MG63 (cell line): ENCODE measurements at regions not wholly inside any gene's neighbourhood (a gene's known extent, or its start where the extent isn't known, plus 50 kb on each side); places are given as distances from the start of the nearest gene placed in this dataset.

Experiments used
- DNase-seq: peaks from one replicate; pipeline ENCODE4 v3.0.0-alpha.2; 2020
- H3K27me3 ChIP-seq: fragments of 250-450 bp; sonication (Bioruptor Pico); 2 replicates; pipeline ENCODE4 v1.5.1; 2020; ENCODE audit warnings: mild to moderate bottlenecking, moderate library complexity
- H3K36me3 ChIP-seq: fragments of 250-450 bp; sonication (Bioruptor Pico); 2 replicates; pipeline ENCODE4 v1.5.1; 2020; ENCODE audit warnings: mild to moderate bottlenecking, moderate library complexity
- H3K4me3 ChIP-seq: fragments of 250-450 bp; sonication (Bioruptor Pico); 2 replicates; pipeline ENCODE4 v1.5.1; 2020; ENCODE audit warnings: mild to moderate bottlenecking, moderate library complexity
- H3K9me3 ChIP-seq: fragments of 250-450 bp; sonication (Bioruptor Pico); 2 replicates; pipeline ENCODE4 v1.5.1; 2020; ENCODE audit warnings: mild to moderate bottlenecking, moderate library complexity

- Histone ChIP-seq H3K9me3 (no peaks in the 10 kb centered on the region), H3K27me3 (peaks cover 2% of the 10 kb centered on the region; the same call in 1 of the 2 replicates), H3K4me3 (no peak overlapping the region), H3K36me3 (no peaks in the 10 kb centered on the region)
- no peak for DNase-seq
Measured at GRCh38 chr16:8346294-8346693, 244.0 kb downstream of the TMEM114 start.

- no peaks in the 10 kb centered on the region for H3K36me3 ChIP-seq
- H3K9me3 ChIP-seq: no peaks in the 10 kb centered on the region
- no peak overlapping the region for H3K4me3 ChIP-seq
- peaks cover 2% of the 10 kb centered on the region; the same call in 1 of the 2 replicates for H3K27me3 ChIP-seq
- no peak for DNase-seq
Measured at GRCh38 chr16:8342276-8342675, 248.0 kb downstream of the TMEM114 start.

GRCh38 chr16:8330761-8331160, 259.6 kb downstream of the TMEM114 start:
- Histone ChIP-seq H3K36me3 (no peaks in the 10 kb centered on the region), H3K27me3 (no peaks in the 10 kb centered on the region), H3K4me3 (no peak overlapping the region), H3K9me3 (no peaks in the 10 kb centered on the region)
- DNase-seq: no peak

GRCh38 chr16:8326232-8326631, 264.1 kb downstream of the TMEM114 start:
- Histone ChIP-seq H3K27me3 (no peaks in the 10 kb centered on the region), H3K9me3 (0 out of 2 replicates have a peak, but pooled peaks cover 2% of the 10 kb centered on the region), H3K4me3 (no peak overlapping the region), H3K36me3 (no peaks in the 10 kb centered on the region)
- no peak for DNase-seq

GRCh38 chr16:8323153-8323552, 267.2 kb downstream of the TMEM114 start:
- Histone ChIP-seq H3K36me3 (no peaks in the 10 kb centered on the region), H3K27me3 (no peaks in the 10 kb centered on the region), H3K9me3 (0 out of 2 replicates have a peak, but pooled peaks cover 2% of the 10 kb centered on the region), H3K4me3 (no peak overlapping the region)
- no peak for DNase-seq

GRCh38 chr16:8320131-8320530, 270.2 kb downstream of the TMEM114 start:
- Histone ChIP-seq H3K27me3 (no peaks in the 10 kb centered on the region), H3K4me3 (no peak overlapping the region), H3K9me3 (0 out of 2 replicates have a peak, but pooled peaks cover 2% of the 10 kb centered on the region), H3K36me3 (no peaks in the 10 kb centered on the region)
- no peak for DNase-seq

GRCh38 chr16:8310816-8311215, 279.5 kb downstream of the TMEM114 start:
- no peaks in the 10 kb centered on the region for H3K9me3 ChIP-seq
- H3K27me3 ChIP-seq: no peaks in the 10 kb centered on the region
- H3K36me3 ChIP-seq: no peaks in the 10 kb centered on the region
- DNase-seq: no peak
- no peak overlapping the region for H3K4me3 ChIP-seq

GRCh38 chr16:8310323-8310722, 280.0 kb downstream of the TMEM114 start:
- Histone ChIP-seq H3K27me3 (no peaks in the 10 kb centered on the region), H3K36me3 (no peaks in the 10 kb centered on the region), H3K4me3 (no peak overlapping the region), H3K9me3 (no peaks in the 10 kb centered on the region)
- no peak for DNase-seq

- no peaks in the 10 kb centered on the region for H3K36me3 ChIP-seq
- no peaks in the 10 kb centered on the region for H3K27me3 ChIP-seq
- H3K4me3 ChIP-seq: no peak overlapping the region
- no peak for DNase-seq
- no peaks in the 10 kb centered on the region for H3K9me3 ChIP-seq
Measured at GRCh38 chr16:8305201-8305600, 285.1 kb downstream of the TMEM114 start.

GRCh38 chr16:8299635-8300034, 290.7 kb downstream of the TMEM114 start:
- no peaks in the 10 kb centered on the region for H3K36me3 ChIP-seq
- DNase-seq: no peak
- no peak overlapping the region for H3K4me3 ChIP-seq
- H3K9me3 ChIP-seq: no peaks in the 10 kb centered on the region
- no peaks in the 10 kb centered on the region for H3K27me3 ChIP-seq

GRCh38 chr16:8295513-8296237, 294.6 kb downstream of the TMEM114 start:
- H3K27me3 ChIP-seq: no peaks in the 10 kb centered on the region
- H3K4me3 ChIP-seq: no peak overlapping the region
- DNase-seq: no peak
- no peaks in the 10 kb centered on the region for H3K9me3 ChIP-seq
- H3K36me3 ChIP-seq: no peaks in the 10 kb centered on the region

GRCh38 chr16:8293413-8293812, 296.9 kb downstream of the TMEM114 start:
- no peak for DNase-seq
- no peaks in the 10 kb centered on the region for H3K27me3 ChIP-seq
- no peak overlapping the region for H3K4me3 ChIP-seq
- H3K9me3 ChIP-seq: no peaks in the 10 kb centered on the region
- no peaks in the 10 kb centered on the region for H3K36me3 ChIP-seq

- no peak for DNase-seq
- Histone ChIP-seq H3K4me3 (no peak overlapping the region), H3K27me3 (no peaks in the 10 kb centered on the region), H3K36me3 (no peaks in the 10 kb centered on the region), H3K9me3 (no peaks in the 10 kb centered on the region)
Measured at GRCh38 chr16:8292271-8292670, 298.0 kb downstream of the TMEM114 start.

GRCh38 chr16:8286348-8286747, 304.0 kb downstream of the TMEM114 start:
- Histone ChIP-seq H3K4me3 (no peak overlapping the region), H3K36me3 (no peaks in the 10 kb centered on the region), H3K27me3 (no peaks in the 10 kb centered on the region), H3K9me3 (no peaks in the 10 kb centered on the region)
- DNase-seq: no peak

- Histone ChIP-seq H3K4me3 (no peak overlapping the region), H3K9me3 (no peaks in the 10 kb centered on the region), H3K36me3 (no peaks in the 10 kb centered on the region), H3K27me3 (no peaks in the 10 kb centered on the region)
- DNase-seq: no peak
Measured at GRCh38 chr16:8283195-8283594, 307.1 kb downstream of the TMEM114 start.

- H3K9me3 ChIP-seq: no peaks in the 10 kb centered on the region
- H3K27me3 ChIP-seq: no peaks in the 10 kb centered on the region
- H3K36me3 ChIP-seq: no peaks in the 10 kb centered on the region
- no peak overlapping the region for H3K4me3 ChIP-seq
- no peak for DNase-seq
Measured at GRCh38 chr16:8278031-8278580, 312.2 kb downstream of the TMEM114 start.

- peaks cover 3% of the 10 kb centered on the region; the same call in 1 of the 2 replicates for H3K9me3 ChIP-seq
- H3K4me3 ChIP-seq: no peak overlapping the region
- no peak for DNase-seq
- H3K27me3 ChIP-seq: no peaks in the 10 kb centered on the region
- no peaks in the 10 kb centered on the region for H3K36me3 ChIP-seq
Measured at GRCh38 chr16:8271344-8271743, 319.0 kb downstream of the TMEM114 start.

- H3K9me3 ChIP-seq: no peaks in the 10 kb centered on the region
- H3K36me3 ChIP-seq: no peaks in the 10 kb centered on the region
- no peak overlapping the region for H3K4me3 ChIP-seq
- no peak for DNase-seq
- no peaks in the 10 kb centered on the region; the same call in 1 of the 2 replicates for H3K27me3 ChIP-seq
Measured at GRCh38 chr16:8262299-8262698, 328.0 kb downstream of the TMEM114 start.
